Gastroesophageal sphincter (tissue), 4 donors: ENCODE measurements at regions not wholly inside any gene's neighbourhood (a gene's known extent, or its start where the extent isn't known, plus 50 kb on each side); places are given as distances from the start of the nearest gene placed in this dataset.

ENCODE experiments used
- ATAC-seq: fragments of 150-250 bp; one replicate; pipeline ENCODE4 v1.9.1; 2016; ENCODE audit warnings: mild to moderate bottlenecking, moderate library complexity
- H3K27ac ChIP-seq, 4 donors: fragments of 200-600 bp; sonication (generic) in 3 of 4; 1 replicate in 3 of 4; 2 replicates in 1 of 4; pipeline ENCODE4 v1.5.1; 2016 to 2019
- H3K27me3 ChIP-seq: fragments of 200-600 bp; sonication (generic); one replicate; pipeline ENCODE4 v1.5.1; 2019
- H3K36me3 ChIP-seq, 2 donors: fragments of 200-600 bp; sonication (generic); one replicate each; pipeline ENCODE4 v1.5.1; 2019; ENCODE audit warnings: control low read depth in 1 of 2
- H3K4me1 ChIP-seq, 3 donors: fragments of 200-600 bp; sonication (generic); 1 replicate in 2 of 3; 2 replicates in 1 of 3; pipeline ENCODE4 v1.5.1; 2016 to 2019; ENCODE audit warnings: control low read depth in 2 of 3
- H3K4me3 ChIP-seq, 2 donors: fragments of 200-600 bp; sonication (generic); one replicate each; pipeline ENCODE4 v1.5.1; 2019; ENCODE audit warnings: mild to moderate bottlenecking in 1 of 2, moderate library complexity in 1 of 2
- H3K9me3 ChIP-seq, 3 donors: fragments of 200-600 bp; sonication (generic); one replicate each; pipeline ENCODE4 v1.5.1; 2017 to 2019; ENCODE audit warnings: control low read depth in 2 of 3
- CTCF ChIP-seq, 4 experiments: fragments of 200-600 bp in 2 of 4; fragments of 450-650 bp in 2 of 4; sonication (generic) in 1 of 4; IDR thresholded peaks; one replicate each; pipeline ENCODE4 v1.5.1; 2017 to 2019; ENCODE audit warnings: antibody characterized with exemption in 4 of 4, mild to moderate bottlenecking in 2 of 4, moderate library complexity in 2 of 4
- EP300 ChIP-seq: sonication (generic); formaldehyde crosslinking; IDR thresholded peaks from one replicate; pipeline ENCODE4 v1.6.1; 2017; ENCODE audit warnings: antibody characterized with exemption, mild to moderate bottlenecking
- POLR2A ChIP-seq, 2 donors: fragments of 450-650 bp; IDR thresholded peaks; one replicate each; pipeline ENCODE4 v1.6.1; 2017; ENCODE audit warnings: antibody characterized with exemption in 2 of 2, mild to moderate bottlenecking in 2 of 2, moderate library complexity in 1 of 2
- POLR2AphosphoS5 ChIP-seq: sonication (generic); formaldehyde crosslinking; IDR thresholded peaks from one replicate; pipeline ENCODE4 v1.6.1; 2017; ENCODE audit warnings: antibody characterized with exemption
- WGBS, 2 donors: methylation state at CpG; one replicate each; pipeline ENCODE4 v1.1.5; 2018; ENCODE audit warnings: low coverage in 1 of 2; 5-methylcytosine and 5-hydroxymethylcytosine counted together

DNA sequence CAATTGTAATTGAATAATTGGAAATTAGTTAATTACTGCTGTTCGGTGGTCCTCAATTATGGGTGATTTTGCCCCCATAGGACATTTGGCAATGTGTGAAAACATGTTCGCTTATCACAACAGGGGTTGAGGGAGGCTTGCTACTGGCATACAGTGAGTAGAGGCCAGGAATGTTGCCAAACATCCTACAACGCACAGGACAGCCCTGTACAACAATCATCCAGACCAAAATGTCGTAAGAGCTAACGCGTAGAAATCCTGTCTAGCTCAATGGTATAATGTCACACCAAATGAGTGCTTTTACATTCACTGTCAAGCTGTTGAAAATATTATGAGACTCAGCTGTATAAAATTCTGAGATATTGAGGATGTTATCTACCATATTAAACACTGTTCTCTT is 464.4 kb upstream of the TUSC1 start:
- TF ChIP-seq POLR2A (IDR thresholded peaks at IDR 0.05) = no peak
- TF ChIP-seq POLR2AphosphoS5 = no peak
- no peak for TF ChIP-seq EP300
- no peak for TF ChIP-seq CTCF (IDR thresholded peaks at IDR 0.05)
- 91 to 93% methylated on average over 4 to 5 of the region's 6 CpGs for WGBS, 2 donors
- no peak overlapping the region for H3K4me3 ChIP-seq
- no peak for ATAC-seq
- no peaks in the 10 kb centered on the region for H3K4me1 ChIP-seq
- no peak overlapping the region for H3K27ac ChIP-seq
- no peaks in the 10 kb centered on the region for H3K9me3 ChIP-seq
- H3K36me3 ChIP-seq = no peaks in the 10 kb centered on the region
- no peaks in the 10 kb centered on the region for H3K27me3 ChIP-seq

DNA sequence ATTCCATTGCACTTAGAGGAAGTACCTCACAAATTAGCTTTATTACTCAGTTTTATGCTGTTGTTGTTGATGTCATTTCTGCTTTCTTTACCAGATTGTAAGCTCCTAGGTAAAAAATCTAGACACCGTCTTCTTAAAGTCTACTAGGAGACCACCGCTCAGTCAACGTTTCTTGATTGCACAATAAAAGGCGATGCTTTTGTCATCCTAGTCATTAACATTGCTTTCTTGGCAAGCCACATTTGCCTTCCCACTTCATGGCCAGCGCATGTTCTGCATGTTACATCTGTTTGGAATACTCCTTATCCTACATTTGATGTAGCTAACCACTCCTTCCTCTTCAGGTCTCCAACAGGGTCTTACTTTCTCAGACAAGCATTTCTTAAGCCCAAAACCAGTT is 464.0 kb upstream of the TUSC1 start:
- no peak for ATAC-seq
- H3K36me3 ChIP-seq = no peaks in the 10 kb centered on the region
- no peaks in the 10 kb centered on the region for H3K9me3 ChIP-seq
- H3K27ac ChIP-seq = no peak overlapping the region
- no peaks in the 10 kb centered on the region for H3K4me1 ChIP-seq
- 86 to 88% methylated on average over 5 of the region's 5 CpGs for WGBS, 2 donors
- H3K27me3 ChIP-seq = no peaks in the 10 kb centered on the region
- TF ChIP-seq CTCF (IDR thresholded peaks at IDR 0.05) (no peak), POLR2AphosphoS5 (no peak), EP300 (no peak), POLR2A (IDR thresholded peaks at IDR 0.05) (no peak)
- H3K4me3 ChIP-seq = no peak overlapping the region

GRCh38 chr9:26133537-26133936 is 455.3 kb upstream of the TUSC1 start:
- 88 to 100% methylated on average over 1 of the region's 1 CpG for WGBS, 2 donors
- H3K4me1 ChIP-seq = no peaks in the 10 kb centered on the region
- H3K9me3 ChIP-seq = no peaks in the 10 kb centered on the region
- TF ChIP-seq POLR2A (IDR thresholded peaks at IDR 0.05) (no peak), POLR2AphosphoS5 (no peak), EP300 (no peak), CTCF (IDR thresholded peaks at IDR 0.05) (no peak)
- H3K27ac ChIP-seq = no peak overlapping the region
- H3K4me3 ChIP-seq = no peak overlapping the region
- no peaks in the 10 kb centered on the region for H3K36me3 ChIP-seq
- H3K27me3 ChIP-seq = no peaks in the 10 kb centered on the region
- ATAC-seq = no peak

DNA sequence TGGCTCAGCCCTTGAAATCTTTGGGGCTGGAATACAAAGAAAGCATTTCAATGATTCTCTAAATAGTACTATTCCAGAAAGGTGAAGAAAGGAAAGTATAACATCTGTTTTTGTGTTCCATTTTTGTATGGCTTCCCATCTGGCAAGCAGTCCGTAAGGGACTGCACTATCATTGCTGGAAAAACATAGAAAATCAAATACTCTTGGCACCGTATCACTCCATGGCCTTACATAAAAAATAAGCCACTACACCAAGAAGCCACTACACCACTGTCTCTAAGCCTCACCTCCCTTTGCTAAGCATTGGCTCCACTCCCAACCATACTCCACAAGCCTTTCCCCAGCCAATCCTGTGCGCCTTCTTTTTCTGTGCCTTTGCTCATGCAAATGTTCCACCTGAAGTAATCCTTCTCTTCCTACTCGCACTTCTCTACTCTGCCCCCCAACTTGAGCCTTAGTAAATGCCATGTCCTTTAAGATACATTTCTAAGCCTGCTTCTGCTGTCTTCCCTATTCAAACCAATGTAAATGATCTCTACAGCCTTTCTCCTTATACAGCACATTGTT is 454.6 kb upstream of the TUSC1 start:
- WGBS, 2 donors = 84 to 85% methylated on average over 4 of the region's 4 CpGs
- Histone ChIP-seq H3K27me3 (no peaks in the 10 kb centered on the region), H3K4me3 (no peak overlapping the region), H3K4me1 (no peaks in the 10 kb centered on the region), H3K36me3 (no peaks in the 10 kb centered on the region), H3K27ac (no peak overlapping the region), H3K9me3 (no peaks in the 10 kb centered on the region)
- ATAC-seq = no peak
- TF ChIP-seq POLR2A (IDR thresholded peaks at IDR 0.05) = no peak
- no peak for TF ChIP-seq POLR2AphosphoS5
- no peak for TF ChIP-seq CTCF (IDR thresholded peaks at IDR 0.05)
- TF ChIP-seq EP300 = no peak

DNA sequence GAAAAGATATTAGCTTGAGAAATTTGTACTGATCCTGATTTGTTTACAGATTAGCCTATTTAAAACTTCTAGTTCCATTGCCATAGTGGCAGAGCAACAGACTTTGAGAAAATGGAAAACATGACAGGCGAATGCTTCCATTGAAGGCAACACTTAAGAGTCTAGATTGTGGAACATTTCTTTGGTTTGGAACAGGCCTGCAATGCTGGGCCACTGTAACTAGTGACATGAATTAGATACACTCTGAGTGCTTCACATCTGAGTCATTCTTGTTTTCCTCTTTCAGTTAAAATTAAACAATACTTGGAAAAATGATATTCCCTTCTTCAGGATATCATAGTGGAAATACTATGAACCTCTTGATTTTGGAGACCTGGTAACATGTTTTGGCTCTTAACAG is 453.6 kb upstream of the TUSC1 start:
- no peak overlapping the region for H3K4me3 ChIP-seq
- H3K9me3 ChIP-seq = no peaks in the 10 kb centered on the region
- no peak for ATAC-seq
- no peaks in the 10 kb centered on the region for H3K36me3 ChIP-seq
- no peak for TF ChIP-seq CTCF (IDR thresholded peaks at IDR 0.05)
- TF ChIP-seq EP300 = no peak
- TF ChIP-seq POLR2A (IDR thresholded peaks at IDR 0.05) = no peak
- H3K4me1 ChIP-seq = no peaks in the 10 kb centered on the region
- WGBS, 2 donors = 36 to 67% methylated on average over 1 of the region's 1 CpG
- no peaks in the 10 kb centered on the region for H3K27me3 ChIP-seq
- no peak overlapping the region for H3K27ac ChIP-seq
